ENCODE measurements at regions not wholly inside any gene's neighbourhood (a gene's known extent, or its start where the extent isn't known, plus 50 kb on each side); places are given as distances from the start of the nearest gene placed in this dataset.

GRCh38 chr1:54459726-54460191 is 53.6 kb upstream of the SSBP3 start:
- no peaks in the 10 kb centered on the region for H3K27me3 ChIP-seq
- H3K9me3 ChIP-seq: no peaks in the 10 kb centered on the region
- H3K4me1 ChIP-seq (ENCODE audit: control insufficient read depth in 1 of 2, insufficient read depth in 1 of 2, low read depth in 1 of 2, low read length in 1 of 2): peaks cover 3 to 8% of the 10 kb centered on the region in 2 experiments
- H3K36me3 ChIP-seq: no peaks in the 10 kb centered on the region
- no peak overlapping the region for H3K4me3 ChIP-seq (ENCODE audit: low read depth in 1 of 2, low read length in 1 of 2)
- no peak overlapping the region for H3K27ac ChIP-seq
- TF ChIP-seq CTCF (IDR thresholded peaks at IDR 0.05): no peak

DNA sequence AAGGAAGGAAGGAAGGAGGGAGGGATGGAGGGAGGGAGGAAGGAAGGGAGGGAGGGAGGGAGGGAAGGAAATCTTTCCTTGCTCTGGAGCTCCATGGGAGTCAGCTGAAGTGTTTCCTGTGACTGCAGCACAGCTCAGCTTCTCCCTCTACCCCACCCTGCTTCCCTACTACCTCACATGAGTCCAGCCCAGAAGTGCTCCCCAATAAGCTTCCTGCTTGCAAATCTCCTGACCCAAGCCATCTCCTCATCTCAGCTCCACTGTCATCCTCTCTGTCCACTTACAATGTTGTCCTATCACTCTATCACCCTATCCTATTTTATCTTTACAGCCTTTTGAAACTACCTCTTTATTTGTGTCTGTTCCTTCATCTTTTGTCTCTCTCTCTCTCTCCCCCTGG is 52.9 kb upstream of the SSBP3 start:
- Histone ChIP-seq H3K9me3 (no peaks in the 10 kb centered on the region), H3K4me1 (ENCODE audit: control insufficient read depth in 1 of 2, insufficient read depth in 1 of 2, low read depth in 1 of 2, low read length in 1 of 2) (peaks cover 3 to 4% of the 10 kb centered on the region in 2 experiments), H3K27ac (no peak overlapping the region), H3K4me3 (ENCODE audit: low read depth in 1 of 2, low read length in 1 of 2) (no peak overlapping the region), H3K36me3 (no peaks in the 10 kb centered on the region), H3K27me3 (no peaks in the 10 kb centered on the region)
- TF ChIP-seq CTCF (IDR thresholded peaks at IDR 0.05): no peak

- H3K9me3 ChIP-seq: no peaks in the 10 kb centered on the region
- H3K27me3 ChIP-seq: no peaks in the 10 kb centered on the region
- no peaks in the 10 kb centered on the region for H3K36me3 ChIP-seq
- H3K27ac ChIP-seq: no peak overlapping the region
- TF ChIP-seq CTCF (IDR thresholded peaks at IDR 0.05): no peak
- H3K4me1 ChIP-seq (ENCODE audit: control insufficient read depth in 1 of 2, insufficient read depth in 1 of 2, low read depth in 1 of 2, low read length in 1 of 2): no peaks in the 10 kb centered on the region
- H3K4me3 ChIP-seq (ENCODE audit: low read depth in 1 of 2, low read length in 1 of 2): no peak overlapping the region
Observed at GRCh38 chr1:54456921-54457529, 50.8 kb upstream of the SSBP3 start.

DNA sequence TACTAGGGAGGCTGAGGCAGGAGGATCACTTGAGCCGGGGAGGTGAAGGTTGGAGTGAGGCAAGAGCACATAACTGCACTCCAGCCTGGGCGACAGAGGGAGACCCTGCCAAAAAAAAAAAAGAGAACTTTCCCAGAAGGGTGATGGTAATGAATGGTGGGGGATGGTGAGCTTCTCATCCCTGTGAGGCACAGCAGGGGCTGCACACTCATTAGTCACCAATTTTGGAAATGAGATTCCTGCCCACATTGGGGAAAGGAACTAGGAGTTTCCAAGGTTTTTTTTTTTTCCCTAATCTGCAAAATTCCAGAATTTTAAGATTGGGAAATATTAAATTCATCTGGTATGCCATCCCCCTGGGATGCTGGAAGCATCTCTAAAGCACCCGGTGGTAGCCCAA is 50.2 kb upstream of the SSBP3 start:
- Histone ChIP-seq H3K27me3 (no peaks in the 10 kb centered on the region), H3K36me3 (no peaks in the 10 kb centered on the region), H3K27ac (no peak overlapping the region), H3K4me1 (ENCODE audit: control insufficient read depth in 1 of 2, insufficient read depth in 1 of 2, low read depth in 1 of 2, low read length in 1 of 2) (no peaks in the 10 kb centered on the region), H3K9me3 (no peaks in the 10 kb centered on the region), H3K4me3 (ENCODE audit: low read depth in 1 of 2, low read length in 1 of 2) (no peak overlapping the region)
- no peak for TF ChIP-seq CTCF (IDR thresholded peaks at IDR 0.05)
